Stimulated activated CD4-positive, alpha-beta T cell treated with anti-CD3 and anti-CD28 coated beads, Interleukin-15, amount 100 ng/mL, for 1 hour (primary cell): ENCODE measurements at regions not wholly inside any gene's neighbourhood (a gene's known extent, or its start where the extent isn't known, plus 50 kb on each side); places are given as distances from the start of the nearest gene placed in this dataset.

ENCODE experiments used
- DNase-seq, 2 donors: peaks; one replicate each; pipeline ENCODE4 v3.0.0-alpha.2; 2020; ENCODE audit warnings: low read depth in 1 of 2, low spot score in 1 of 2

- no peak for DNase-seq
These were observed 273.9 kb upstream of the ZMIZ1 start for GRCh38 chr10:78794736-78795455.

- no peak for DNase-seq
These were observed 269.6 kb upstream of the ZMIZ1 start for GRCh38 chr10:78798976-78799730.

GRCh38 chr10:78800006-78800405 is 268.8 kb upstream of the ZMIZ1 start:
- no peak for DNase-seq

GRCh38 chr10:78800535-78801320 is 268.0 kb upstream of the ZMIZ1 start:
- no peak for DNase-seq

GRCh38 chr10:78802431-78802830 is 266.3 kb upstream of the ZMIZ1 start:
- no peak for DNase-seq

- no peak for DNase-seq
These were observed 265.9 kb upstream of the ZMIZ1 start for GRCh38 chr10:78802866-78803265.

GRCh38 chr10:78803710-78804109 is 265.1 kb upstream of the ZMIZ1 start:
- DNase-seq, result no peak

- DNase-seq, result no peak
These were observed 264.2 kb upstream of the ZMIZ1 start for GRCh38 chr10:78804411-78805032.

GRCh38 chr10:78805176-78805575 is 263.6 kb upstream of the ZMIZ1 start:
- DNase-seq, result no peak

GRCh38 chr10:78806681-78807221 is 262.0 kb upstream of the ZMIZ1 start:
- DNase-seq, result no peak

- DNase-seq, result no peak
These were observed 261.1 kb upstream of the ZMIZ1 start for GRCh38 chr10:78807504-78808203.

GRCh38 chr10:78808286-78808685 is 260.5 kb upstream of the ZMIZ1 start:
- no peak for DNase-seq

GRCh38 chr10:78808736-78809367 is 259.9 kb upstream of the ZMIZ1 start:
- no peak for DNase-seq

- no peak for DNase-seq
These were observed 257.6 kb upstream of the ZMIZ1 start for GRCh38 chr10:78811174-78811573.

GRCh38 chr10:78812571-78813318 is 256.0 kb upstream of the ZMIZ1 start:
- no peak for DNase-seq

GRCh38 chr10:78813526-78813925 is 255.2 kb upstream of the ZMIZ1 start:
- no peak for DNase-seq

- DNase-seq, result no peak
These were observed 254.8 kb upstream of the ZMIZ1 start for GRCh38 chr10:78813998-78814399.

- no peak for DNase-seq
These were observed 254.4 kb upstream of the ZMIZ1 start for GRCh38 chr10:78814407-78814806.

GRCh38 chr10:78815702-78816334 is 252.9 kb upstream of the ZMIZ1 start:
- DNase-seq, result no peak
